ENCODE measurements at regions not wholly inside any gene's neighbourhood (a gene's known extent, or its start where the extent isn't known, plus 50 kb on each side); places are given as distances from the start of the nearest gene placed in this dataset.

GRCh38 chr21:27515676-27516075 lies 548.8 kb upstream of the ADAMTS5 start:
- H3K27me3 ChIP-seq (ENCODE audit: insufficient read depth in 3 of 3, low read length in 2 of 3): no peaks in the 10 kb centered on the region
- intact Hi-C loops (cut with DNase I): no loop called here
- H3K36me3 ChIP-seq (ENCODE audit: insufficient read depth in 1 of 2, low read depth in 1 of 2): no peaks in the 10 kb centered on the region
- no peak for DNase-seq
- H3K9me3 ChIP-seq: peaks cover 7% of the 10 kb centered on the region
- H3K4me3 ChIP-seq: no peak overlapping the region
- no peak for TF ChIP-seq CTCF (IDR thresholded peaks at IDR 0.05)
- H3K4me1 ChIP-seq: no peaks in the 10 kb centered on the region
- no peak for ATAC-seq
- no peak overlapping the region for H3K27ac ChIP-seq

DNA sequence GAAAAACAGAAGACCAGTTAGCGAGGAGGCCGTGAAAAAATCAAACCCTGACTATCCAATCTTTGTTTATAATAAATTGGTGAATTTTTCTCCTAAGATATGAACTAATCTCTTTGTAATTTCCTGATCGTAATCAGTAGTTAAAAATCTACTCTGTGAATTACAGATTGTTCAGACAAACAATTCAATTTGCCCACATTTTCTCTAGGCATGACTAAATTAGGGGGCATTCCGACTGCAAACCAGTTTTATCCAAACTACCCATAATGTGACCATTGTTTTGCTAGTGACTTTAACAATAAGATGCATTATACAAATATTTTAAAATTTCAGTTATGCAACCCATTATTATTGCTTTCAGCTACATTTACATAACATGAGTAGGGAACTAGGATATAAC lies 546.9 kb upstream of the ADAMTS5 start:
- no peak for TF ChIP-seq CTCF (IDR thresholded peaks at IDR 0.05)
- intact Hi-C loops (cut with DNase I): no loop called here

GRCh38 chr21:27513016-27513415 lies 546.1 kb upstream of the ADAMTS5 start:
- no peak for TF ChIP-seq CTCF (IDR thresholded peaks at IDR 0.05)
- Histone ChIP-seq H3K36me3 (ENCODE audit: insufficient read depth in 1 of 2, low read depth in 1 of 2) (no peaks in the 10 kb centered on the region), H3K9me3 (peaks cover 3% of the 10 kb centered on the region), H3K27me3 (ENCODE audit: insufficient read depth in 3 of 3, low read length in 2 of 3) (no peaks in the 10 kb centered on the region), H3K4me3 (no peak overlapping the region), H3K4me1 (no peaks in the 10 kb centered on the region), H3K27ac (no peak overlapping the region)
- ATAC-seq (no peak), DNase-seq (no peak)
- intact Hi-C loops (cut with DNase I): no loop called here
- 18 to 45% (median 24%) methylated on average over 1 of the region's 1 CpG for WGBS, 3 donors

More for the DNA sequence above, 546.9 kb upstream of the ADAMTS5 start:
- H3K4me3 ChIP-seq: no peak overlapping the region
- H3K27me3 ChIP-seq (ENCODE audit: insufficient read depth in 3 of 3, low read length in 2 of 3): no peaks in the 10 kb centered on the region
- no peak overlapping the region for H3K27ac ChIP-seq
- no peaks in the 10 kb centered on the region for H3K36me3 ChIP-seq (ENCODE audit: insufficient read depth in 1 of 2, low read depth in 1 of 2)
- WGBS, 3 donors: 75 to 78% (median 78%) methylated on average over 4 of the region's 4 CpGs
- DNase-seq (no peak), ATAC-seq (no peak)
- H3K9me3 ChIP-seq: peaks cover 7% of the 10 kb centered on the region
- no peaks in the 10 kb centered on the region for H3K4me1 ChIP-seq

DNA sequence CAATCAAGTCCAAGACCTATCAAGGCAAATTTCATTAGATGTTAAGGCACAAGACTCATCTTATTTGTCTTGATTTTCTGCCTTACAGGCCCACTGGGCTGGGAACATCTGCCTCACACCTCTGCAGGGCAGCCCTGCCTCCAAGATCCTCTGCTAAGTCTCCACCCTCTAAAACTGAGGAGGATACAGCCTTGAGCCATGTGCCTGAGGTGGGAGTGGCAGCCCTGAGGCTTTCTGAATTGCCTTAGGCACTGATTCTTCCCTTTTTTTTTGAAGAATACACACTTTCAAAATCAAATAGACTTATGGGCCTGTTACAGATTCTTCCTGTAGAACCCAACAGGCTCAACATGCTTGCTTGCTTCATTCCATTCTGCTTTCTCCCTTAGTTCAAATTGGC lies 544.3 kb upstream of the ADAMTS5 start:
- H3K4me3 ChIP-seq: no peak overlapping the region
- no peaks in the 10 kb centered on the region for H3K4me1 ChIP-seq
- intact Hi-C loops (cut with DNase I): no loop called here
- no peaks in the 10 kb centered on the region for H3K27me3 ChIP-seq (ENCODE audit: insufficient read depth in 3 of 3, low read length in 2 of 3)
- H3K36me3 ChIP-seq (ENCODE audit: insufficient read depth in 1 of 2, low read depth in 1 of 2): no peaks in the 10 kb centered on the region
- no peaks in the 10 kb centered on the region for H3K9me3 ChIP-seq
- ATAC-seq: no peak
- DNase-seq: no peak
- no peak for TF ChIP-seq CTCF (IDR thresholded peaks at IDR 0.05)
- H3K27ac ChIP-seq: no peak overlapping the region

- DNase-seq (no peak), ATAC-seq (no peak)
- intact Hi-C loops (cut with DNase I): no loop called here
- WGBS, 3 donors: 87 to 98% (median 93%) methylated on average over 4 of the region's 4 CpGs
- Histone ChIP-seq H3K4me1 (no peaks in the 10 kb centered on the region), H3K36me3 (ENCODE audit: insufficient read depth in 1 of 2, low read depth in 1 of 2) (no peaks in the 10 kb centered on the region), H3K27ac (no peak overlapping the region), H3K27me3 (ENCODE audit: insufficient read depth in 3 of 3, low read length in 2 of 3) (no peaks in the 10 kb centered on the region), H3K4me3 (no peak overlapping the region), H3K9me3 (no peaks in the 10 kb centered on the region)
- TF ChIP-seq CTCF (IDR thresholded peaks at IDR 0.05): no peak
Measured at GRCh38 chr21:27507695-27508094, 540.8 kb upstream of the ADAMTS5 start.

Data from psoas muscle (tissue), 7 donors.